K562 (cell line): ENCODE measurements at regions not wholly inside any gene's neighbourhood (a gene's known extent, or its start where the extent isn't known, plus 50 kb on each side); places are given as distances from the start of the nearest gene placed in this dataset.

ENCODE experiments used
- ATAC-seq: fragments of 200-7000 bp; cut with Tn5 transposase; 3 replicates; pipeline ENCODE4 v1.9.1; 2020; ENCODE audit warnings: moderate library complexity
- BruUV-seq: library from RNA; stranded (reverse); fragments of 400-500 nt; replicated peaks from 2 replicates; lab custom pipeline; 2021; lab: Mats Ljungman, UMichigan
- CTCF ChIA-PET: fragments of 300-600 bp; formaldehyde crosslinking; extraction: SDS; loops from one replicate; lab custom pipeline; 2021; ENCODE audit warnings: low intra/inter-chr PET ratio; lab: Yijun Ruan, JAX
- POLR2A ChIA-PET: fragments of 300-600, 350-650 bp; sonication (Branson Sonifier 250); formaldehyde crosslinking; extraction: SDS; loops from one replicate; lab custom pipeline; 2021; ENCODE audit warnings: antibody characterized with exemption, inconsistent platforms; lab: Yijun Ruan, JAX
- DNase-seq, 4 experiments: peaks; one replicate each; pipeline versions ENCODE4 v3.0.0 to v3.0.0-alpha.2; 2011 to 2018; ENCODE audit warnings: low spot score in 3 of 4, mixed read lengths in 3 of 4; ENCODE audit errors: extremely low read depth in 1 of 4
- FAIRE-seq: peaks from 2 replicates; lab custom pipeline; 2011; peaks lifted over from hg19 to GRCh38; lab: Jason Lieb, UNC
- H2AFZ ChIP-seq: 2 replicates; pipeline ENCODE4 v1.6.0; 2011; ENCODE audit warnings: low read depth, low read length, control low read depth, inconsistent platforms
- H3K27ac ChIP-seq: fragments of 200-600 bp; 3 replicates; pipeline ENCODE4 v1.8.0; 2011; ENCODE audit warnings: low read depth, mild to moderate bottlenecking, control low read depth, inconsistent platforms, low read length, moderate library complexity, mixed read lengths; ENCODE audit errors: extremely low read depth
- H3K27me3 ChIP-seq, 2 experiments: fragments of 300-600 bp in 1 of 2; 2 replicates in 1 of 2; 3 replicates in 1 of 2; pipeline versions ENCODE4 v1.6.0 to v1.8.0; 2011; ENCODE audit warnings: inconsistent platforms in 2 of 2, low read length in 2 of 2, mild to moderate bottlenecking in 1 of 2, mixed read lengths in 1 of 2, moderate library complexity in 1 of 2; ENCODE audit not compliant: control insufficient read depth in 2 of 2, insufficient read depth in 2 of 2
- H3K36me3 ChIP-seq: fragments of 300-600 bp; 3 replicates; pipeline ENCODE4 v1.8.0; 2011; ENCODE audit warnings: mild to moderate bottlenecking, low read length, inconsistent platforms; ENCODE audit not compliant: control insufficient read depth, insufficient read depth
- H3K4me1 ChIP-seq, 2 experiments: fragments of 200-600 bp in 1 of 2; replicated peaks in 1 of 2; 2 replicates in 1 of 2; 3 replicates in 1 of 2; pipeline versions ENCODE4 v1.5.1 to v1.8.0; 2011; ENCODE audit warnings: inconsistent platforms in 2 of 2, low read length in 2 of 2, mild to moderate bottlenecking in 1 of 2, mixed read lengths in 1 of 2, moderate library complexity in 1 of 2; ENCODE audit not compliant: control insufficient read depth in 2 of 2, insufficient read depth in 2 of 2
- H3K4me2 ChIP-seq: 2 replicates; pipeline ENCODE4 v1.6.1; 2011; ENCODE audit warnings: low read length, control low read depth, inconsistent platforms, mixed read lengths; ENCODE audit not compliant: insufficient read depth
- H3K4me3 ChIP-seq: fragments of 200-600 bp; sonication (generic), shearing (Covaris generic); 2 replicates; pipeline ENCODE4 v1.5.1; 2016; ENCODE audit warnings: control low read depth, inconsistent platforms
- H3K79me2 ChIP-seq: fragments of 200-600 bp; 3 replicates; pipeline ENCODE4 v1.8.0; 2011; ENCODE audit warnings: low read length, inconsistent platforms; ENCODE audit not compliant: control insufficient read depth, insufficient read depth
- H3K9ac ChIP-seq, 2 experiments: 2 replicates each; pipeline versions ENCODE4 v1.6.0 to v1.6.1; 2011; ENCODE audit warnings: low read depth in 2 of 2, low read length in 2 of 2, control low read depth in 1 of 2, inconsistent platforms in 1 of 2, mild to moderate bottlenecking in 1 of 2, mixed read lengths in 1 of 2; ENCODE audit not compliant: insufficient read depth in 1 of 2
- H3K9me1 ChIP-seq: one replicate; pipeline ENCODE4 v1.6.0; 2011; ENCODE audit warnings: inconsistent platforms, mild to moderate bottlenecking, low read length, moderate library complexity; ENCODE audit not compliant: control insufficient read depth, insufficient read depth
- H3K9me3 ChIP-seq: replicated peaks from 2 replicates; pipeline ENCODE4 v1.5.1; 2011; ENCODE audit warnings: low read depth, low read length, inconsistent platforms; ENCODE audit not compliant: control insufficient read depth, insufficient read depth
- H4K20me1 ChIP-seq: replicated peaks from 2 replicates; pipeline ENCODE4 v1.6.1; 2011; ENCODE audit warnings: low read length, inconsistent platforms, mixed read lengths; ENCODE audit not compliant: control insufficient read depth, insufficient read depth
- CXXC5 ChIP-seq: fragments of 250-450 bp; sonication (Bioruptor Pico); IDR thresholded peaks from 2 replicates; pipeline ENCODE4 v1.8.0; 2022; ENCODE audit warnings: inconsistent platforms, mild to moderate bottlenecking, moderate library complexity
- EP300 ChIP-seq: IDR thresholded peaks from 2 replicates; pipeline ENCODE4 v1.6.1; 2012; ENCODE audit warnings: low read length, improper control_type of control experiment
- HDAC2 ChIP-seq: fragments of 450-650 bp; IDR thresholded peaks from 2 replicates; pipeline ENCODE4 v1.6.1; 2016; ENCODE audit warnings: mild to moderate bottlenecking
- MITF ChIP-seq: IDR thresholded peaks from 2 replicates; pipeline ENCODE4 v1.6.1; 2014; ENCODE audit warnings: antibody characterized with exemption
- PHB ChIP-seq: fragments of 250-450 bp; sonication (Bioruptor Pico); IDR thresholded peaks from 2 replicates; pipeline ENCODE4 v1.5.0; 2021
- POLR2AphosphoS2 ChIP-seq: IDR thresholded peaks from 2 replicates; pipeline ENCODE4 v1.6.1; 2012; ENCODE audit warnings: low read length, improper control_type of control experiment
- PREB ChIP-seq: sonication (generic); formaldehyde crosslinking; IDR thresholded peaks from 2 replicates; pipeline ENCODE4 v1.8.1; 2023; ENCODE audit warnings: mild to moderate bottlenecking, missing genetic modification reagents
- RBBP5 ChIP-seq: fragments of 200-600 bp; sonication (generic); IDR thresholded peaks from 2 replicates; pipeline ENCODE4 v1.6.1; 2012; ENCODE audit warnings: borderline replicate concordance, mild to moderate bottlenecking, low read length, control low read depth, inconsistent platforms; ENCODE audit not compliant: insufficient read depth, poor library complexity, severe bottlenecking
- RBM34 ChIP-seq: fragments of 200-400 bp; formaldehyde crosslinking; IDR thresholded peaks from 2 replicates; pipeline ENCODE4 v1.6.1; 2018; ENCODE audit warnings: low read length, borderline replicate concordance; ENCODE audit not compliant: insufficient read depth
- SETDB1 ChIP-seq: IDR thresholded peaks from one replicate; pipeline ENCODE4 v1.6.1; 2012; ENCODE audit warnings: low read length, control low read depth, inconsistent platforms
- TBP ChIP-seq: optimal IDR thresholded peaks from 2 replicates; pipeline ENCODE3; 2011; ENCODE audit warnings: low read depth, low read length, improper control_type of control experiment
- THRB ChIP-seq: fragments of 450-650 bp; formaldehyde crosslinking; conservative IDR thresholded peaks from 2 replicates; pipeline ENCODE4 v1.4.0; 2022; ENCODE audit warnings: mild to moderate bottlenecking, missing genetic modification characterization
- ZBTB34 ChIP-seq: fragments of 250-450 bp; sonication (Bioruptor Pico); IDR thresholded peaks from 2 replicates; pipeline ENCODE4 v1.8.0; 2021; ENCODE audit warnings: mild to moderate bottlenecking, moderate library complexity
- ZNF24 ChIP-seq: fragments of 450-650 bp; IDR thresholded peaks from 2 replicates; pipeline ENCODE4 v1.6.1; 2016
- ZNF384 ChIP-seq: IDR thresholded peaks from 2 replicates; pipeline ENCODE4 v1.6.1; 2012; ENCODE audit warnings: low read depth, low read length, improper control_type of control experiment
- WGBS: fragments of 100-300 bp; shearing (Covaris generic); methylation state at CpG from one replicate; pipeline ENCODE4 v1.1.6; 2016; ENCODE audit warnings: low coverage, mixed read lengths; ENCODE audit not compliant: insufficient coverage; ENCODE audit errors: missing lambda C conversion rate; 5-methylcytosine and 5-hydroxymethylcytosine counted together
- in situ Hi-C: fragments of 300-500 bp; cut with MboI; formaldehyde crosslinking; loops from 4 replicates; pipeline ENCODE4 v1.15.0; 2018; ENCODE audit warnings: inconsistent platforms, mixed read lengths
- intact Hi-C: fragments of 100-400 bp; cut with micrococcal nuclease; formaldehyde crosslinking; loops from 2 replicates; pipeline ENCODE4 v1.14.2; 2022

- intact Hi-C loops = no loop called here
- no peaks in the 10 kb centered on the region for H4K20me1 ChIP-seq
- H3K27me3 ChIP-seq = no peaks in the 10 kb centered on the region
- H3K27ac ChIP-seq = no peak overlapping the region
- no peaks in the 10 kb centered on the region for H3K9me3 ChIP-seq
- H3K4me1 ChIP-seq = no peaks in the 10 kb centered on the region
- no TSS peak for BruUV-seq
- in situ Hi-C loops = no loop called here
- POLR2A ChIA-PET = no interaction called here
- no peak overlapping the region for H3K4me3 ChIP-seq
- H3K9me1 ChIP-seq = no peaks in the 10 kb centered on the region
- no peak overlapping the region for H2AFZ ChIP-seq
- no peak overlapping the region for H3K4me2 ChIP-seq
- CTCF ChIA-PET = no interaction called here
- no peaks in the 10 kb centered on the region for H3K36me3 ChIP-seq
- no peaks in the 10 kb centered on the region for H3K79me2 ChIP-seq
- 2% methylated on average over 9 of the region's 9 CpGs for WGBS
- DNase-seq (no peak), FAIRE-seq (no peak), ATAC-seq (no peak)
- H3K9ac ChIP-seq = no peak overlapping the region
- no peak for TF ChIP-seq MITF
- TF ChIP-seq HDAC2 = no peak
- TF ChIP-seq TBP = no peak
- no peak for TF ChIP-seq PREB
- TF ChIP-seq POLR2AphosphoS2 = no peak
- TF ChIP-seq ZNF384 = no peak
- TF ChIP-seq RBBP5 = no peak
- no peak for TF ChIP-seq SETDB1
- TF ChIP-seq CXXC5 (CRISPR knock-in tag) = no peak
- TF ChIP-seq RBM34 = no peak
- TF ChIP-seq THRB (CRISPR knock-in tag) = no peak
- TF ChIP-seq EP300 = no peak
- no peak for TF ChIP-seq ZBTB34 (CRISPR knock-in tag)
- no peak for TF ChIP-seq PHB (CRISPR knock-in tag)
- no peak for TF ChIP-seq ZNF24
Measured at GRCh38 chr4:18664171-18664570, 642.6 kb upstream of the LCORL start.
